Thoracic aorta (tissue), 2 donors: ENCODE measurements at regions not wholly inside any gene's neighbourhood (a gene's known extent, or its start where the extent isn't known, plus 50 kb on each side); places are given as distances from the start of the nearest gene placed in this dataset.

Experiments used
- ATAC-seq: fragments of 150-250 bp; one replicate; pipeline ENCODE4 v1.8.0; 2017; ENCODE audit warnings: low read depth; ENCODE audit not compliant: insufficient number of reproducible peaks, low FRiP score
- DNase-seq: peaks from one replicate; pipeline ENCODE4 v3.0.0-alpha.2; 2020; ENCODE audit warnings: low spot score
- H3K27ac ChIP-seq, 2 donors: fragments of 200-600 bp; sonication (generic); 1 replicate in 1 of 2; 2 replicates in 1 of 2; pipeline ENCODE4 v1.5.1; 2016; ENCODE audit warnings: mild to moderate bottlenecking in 2 of 2, moderate library complexity in 2 of 2
- H3K27me3 ChIP-seq: fragments of 200-600 bp; sonication (generic); replicated peaks from 2 replicates; pipeline ENCODE4 v1.6.0; 2016; ENCODE audit warnings: mild to moderate bottlenecking; ENCODE audit not compliant: insufficient read depth
- H3K36me3 ChIP-seq: fragments of 200-600 bp; sonication (generic); one replicate; pipeline ENCODE4 v1.5.1; 2016
- H3K4me1 ChIP-seq, 2 donors: fragments of 200-600 bp; sonication (generic); 1 replicate in 1 of 2; 2 replicates in 1 of 2; pipeline versions ENCODE4 v1.5.1 to v1.6.0; 2016; ENCODE audit warnings: low read depth in 2 of 2, mild to moderate bottlenecking in 1 of 2; ENCODE audit not compliant: control insufficient read depth in 1 of 2
- H3K4me3 ChIP-seq: fragments of 200-600 bp; sonication (generic); 2 replicates; pipeline ENCODE4 v1.5.1; 2016; ENCODE audit warnings: mild to moderate bottlenecking
- H3K9me3 ChIP-seq: fragments of 200-600 bp; sonication (generic); 2 replicates; pipeline ENCODE4 v1.5.1; 2016
- CTCF ChIP-seq: fragments of 200-600 bp; sonication (generic); IDR thresholded peaks from one replicate; pipeline ENCODE4 v1.5.1; 2019; ENCODE audit warnings: antibody characterized with exemption

GRCh38 chr2:11939523-11939922, 193.1 kb downstream of the LPIN1 start:
- Histone ChIP-seq H3K27me3 (no peaks in the 10 kb centered on the region), H3K4me1 (no peaks in the 10 kb centered on the region), H3K27ac (no peak overlapping the region), H3K9me3 (no peaks in the 10 kb centered on the region), H3K4me3 (no peak overlapping the region), H3K36me3 (no peaks in the 10 kb centered on the region)
- no peak for DNase-seq
- TF ChIP-seq CTCF = no peak
- ATAC-seq = no peak

GRCh38 chr2:11940121-11940743, 193.8 kb downstream of the LPIN1 start:
- no peak overlapping the region for H3K4me3 ChIP-seq
- DNase-seq (no peak), ATAC-seq (no peak)
- no peaks in the 10 kb centered on the region for H3K27me3 ChIP-seq
- H3K9me3 ChIP-seq = no peaks in the 10 kb centered on the region
- no peaks in the 10 kb centered on the region for H3K36me3 ChIP-seq
- no peak for TF ChIP-seq CTCF
- no peaks in the 10 kb centered on the region for H3K4me1 ChIP-seq
- H3K27ac ChIP-seq = no peak overlapping the region

GRCh38 chr2:11940799-11941198, 194.4 kb downstream of the LPIN1 start:
- TF ChIP-seq CTCF = no peak

GRCh38 chr2:11941201-11942177, 195.1 kb downstream of the LPIN1 start:
- no peak for DNase-seq
- Histone ChIP-seq H3K27me3 (no peaks in the 10 kb centered on the region), H3K9me3 (no peaks in the 10 kb centered on the region), H3K27ac (no peak overlapping the region), H3K36me3 (no peaks in the 10 kb centered on the region), H3K4me3 (no peak overlapping the region), H3K4me1 (no peaks in the 10 kb centered on the region)
- ATAC-seq = no peak
- no peak for TF ChIP-seq CTCF

More at GRCh38 chr2:11940799-11941198, 194.4 kb downstream of the LPIN1 start:
- Histone ChIP-seq H3K36me3 (no peaks in the 10 kb centered on the region), H3K4me1 (no peaks in the 10 kb centered on the region), H3K27me3 (no peaks in the 10 kb centered on the region), H3K4me3 (no peak overlapping the region), H3K9me3 (no peaks in the 10 kb centered on the region), H3K27ac (no peak overlapping the region)
- no peak for ATAC-seq
- DNase-seq = no peak

GRCh38 chr2:11942178-11942569, 195.7 kb downstream of the LPIN1 start:
- Histone ChIP-seq H3K27me3 (no peaks in the 10 kb centered on the region), H3K36me3 (no peaks in the 10 kb centered on the region), H3K4me3 (no peak overlapping the region), H3K9me3 (no peaks in the 10 kb centered on the region), H3K4me1 (no peaks in the 10 kb centered on the region), H3K27ac (no peak overlapping the region)
- no peak for ATAC-seq
- TF ChIP-seq CTCF = no peak
- DNase-seq = no peak
